ENCODE measurements at regions not wholly inside any gene's neighbourhood (a gene's known extent, or its start where the extent isn't known, plus 50 kb on each side); places are given as distances from the start of the nearest gene placed in this dataset.

DNA sequence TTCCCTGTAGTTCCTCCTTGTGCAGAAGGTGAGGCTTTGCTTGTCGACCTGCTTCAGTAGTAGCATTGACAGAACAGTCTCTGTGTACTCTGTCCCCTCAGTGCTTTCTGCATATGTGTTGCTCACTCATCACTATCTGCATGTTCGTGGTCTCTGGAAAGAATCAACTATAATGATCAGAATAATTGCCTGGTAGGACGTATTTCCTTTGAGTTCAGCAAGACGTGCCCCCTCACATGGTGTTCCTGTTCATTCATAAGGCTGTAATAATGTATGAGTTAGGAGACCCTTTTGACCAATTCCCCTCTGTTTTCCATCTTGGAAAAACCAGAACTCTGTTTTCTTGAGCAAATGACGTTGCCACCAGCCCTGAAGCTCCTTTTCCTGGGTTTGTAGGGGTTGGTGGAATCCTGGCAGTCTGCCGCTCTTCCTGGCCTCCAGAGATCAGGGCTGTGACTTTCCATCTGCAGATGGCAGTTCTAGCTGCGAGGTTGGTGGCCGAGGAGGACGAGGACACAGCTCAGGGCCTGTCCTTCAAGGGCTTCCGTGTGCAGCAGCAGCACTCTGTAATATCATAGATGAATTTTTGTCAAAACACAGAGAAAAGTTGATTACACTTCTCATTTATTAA is 61.9 kb downstream of the EXOSC2 start:
- ATAC-seq (no peak), DNase-seq (no peak)

DNA sequence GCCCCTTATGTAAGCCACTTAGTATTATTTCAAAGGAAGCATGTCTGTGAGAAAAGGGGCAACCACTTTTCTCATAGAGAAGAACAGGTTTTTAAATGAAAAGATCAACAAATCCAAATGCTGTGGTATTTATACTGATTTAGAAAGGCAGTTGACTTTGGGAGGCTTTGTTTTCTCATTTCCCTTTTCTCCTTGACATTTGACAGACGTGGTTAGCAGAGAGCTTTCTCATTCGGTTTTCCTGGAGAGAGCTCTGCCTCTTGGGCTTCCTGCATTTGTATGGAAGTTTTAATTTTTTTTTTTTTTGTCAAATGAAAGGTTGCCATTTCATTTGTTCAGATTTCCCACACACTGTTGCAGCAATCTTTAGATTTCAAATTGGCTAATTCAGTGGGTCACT is 62.5 kb downstream of the EXOSC2 start:
- no peak for ATAC-seq
- DNase-seq, result no peak

- no peak for DNase-seq
- no peak for ATAC-seq
These were observed 63.0 kb downstream of the EXOSC2 start for GRCh38 chr9:130756455-130757152.

DNA sequence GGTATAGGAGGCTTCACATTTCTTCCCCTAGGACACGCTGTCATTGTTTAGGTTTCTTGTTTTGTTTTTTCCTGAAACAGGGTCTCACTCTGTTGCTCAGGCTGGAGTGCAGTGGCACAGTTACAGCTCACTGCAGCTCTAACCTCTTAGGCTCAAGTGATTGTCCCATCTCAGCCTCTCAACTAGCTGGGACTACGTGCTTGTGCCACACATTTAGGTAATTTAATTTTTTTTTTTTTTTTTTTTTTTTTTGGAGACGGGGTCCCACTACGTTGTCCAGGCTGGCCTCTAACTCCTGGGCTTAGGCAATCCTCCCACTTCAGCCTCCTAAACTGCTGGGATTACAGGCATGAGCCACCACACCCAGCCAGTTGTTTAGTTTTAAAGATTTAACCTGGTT is 66.2 kb downstream of the EXOSC2 start:
- ATAC-seq, result no peak

GRCh38 chr9:130763331-130764171 is 70.0 kb downstream of the EXOSC2 start:
- DNase-seq (no peak), ATAC-seq (no peak)

More for the DNA sequence above, 66.2 kb downstream of the EXOSC2 start:
- no peak for DNase-seq

DNA sequence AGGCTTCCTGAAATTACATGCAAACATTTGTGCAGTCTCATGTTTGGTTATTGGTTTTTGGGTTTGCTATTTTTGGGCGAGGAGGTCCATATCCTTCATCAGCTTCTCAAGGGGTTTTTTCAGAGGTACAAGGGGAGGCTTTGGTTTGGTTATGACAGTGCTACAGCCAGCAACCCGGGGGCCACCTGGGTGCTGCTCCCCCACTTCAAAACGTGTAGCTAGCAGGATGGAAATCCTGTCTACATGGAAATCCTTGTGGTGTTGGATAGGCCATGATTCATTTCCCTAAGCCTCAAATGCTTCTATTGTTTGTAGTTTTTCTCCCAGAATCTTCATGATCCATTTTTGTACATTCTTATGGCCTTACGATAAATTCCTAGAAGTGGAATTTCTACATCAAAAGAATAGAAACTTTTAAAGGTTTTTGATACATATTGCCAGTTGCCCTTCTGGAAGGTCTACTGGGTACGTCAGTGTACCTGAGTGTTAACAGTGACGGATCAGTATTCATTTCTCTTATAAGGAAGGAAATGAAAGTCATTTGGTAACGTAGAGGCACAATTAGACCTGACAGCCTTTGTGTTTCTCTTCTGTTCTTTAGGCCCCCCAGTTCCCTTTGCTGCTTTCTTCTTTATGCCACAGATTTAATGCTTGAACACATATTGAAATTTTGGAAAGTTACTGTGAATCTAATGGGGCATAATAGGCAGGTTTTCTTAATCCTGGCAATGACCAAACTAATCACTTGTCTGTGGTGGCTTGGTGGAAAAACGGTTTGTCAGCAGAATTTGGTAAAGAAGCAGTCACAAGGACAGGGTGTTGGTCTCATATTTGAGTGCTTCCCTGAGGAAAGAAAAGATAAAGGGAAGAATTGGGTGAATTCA is 69.7 kb upstream of the ABL1 start:
- DNase-seq (peak; percentile 50), ATAC-seq (peak; percentile 79)

- peak; percentile 44 for ATAC-seq
- peak; percentile 26 for DNase-seq
These were observed 68.8 kb upstream of the ABL1 start for GRCh38 chr9:130766021-130766926.

- ATAC-seq, result no peak
- no peak for DNase-seq
These were observed 68.1 kb upstream of the ABL1 start for GRCh38 chr9:130766927-130767307.

GRCh38 chr9:130768265-130768664 is 66.8 kb upstream of the ABL1 start:
- no peak for DNase-seq
- no peak for ATAC-seq

DNA sequence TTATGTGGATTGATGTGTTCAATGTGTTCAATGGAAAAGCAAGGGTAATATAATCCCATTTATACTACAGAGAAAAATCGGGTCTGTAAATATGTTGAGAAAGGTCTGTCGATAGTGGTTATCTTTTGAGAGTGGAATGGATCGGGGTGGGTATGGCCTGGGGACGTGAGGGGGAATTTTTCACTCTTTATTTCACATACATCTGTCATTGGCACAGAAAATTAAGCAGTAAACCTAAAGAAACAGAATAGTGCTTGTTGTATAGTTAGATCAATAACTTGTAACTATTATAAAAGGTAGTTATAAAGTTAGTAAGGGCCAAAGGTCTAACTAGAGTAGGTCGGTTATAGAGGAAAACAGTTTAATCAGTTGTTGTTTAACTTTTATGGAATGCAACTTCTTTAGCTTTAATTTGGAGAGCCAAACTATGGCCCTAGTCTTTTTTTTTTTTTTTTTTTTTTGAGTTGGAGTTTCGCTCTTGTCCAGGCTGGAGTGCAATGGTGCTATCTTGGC is 66.1 kb upstream of the ABL1 start:
- ATAC-seq, result no peak

GRCh38 chr9:130770093-130770492 is 65.0 kb upstream of the ABL1 start:
- DNase-seq (no peak), ATAC-seq (no peak)

More for the DNA sequence above, 66.1 kb upstream of the ABL1 start:
- no peak for DNase-seq

- DNase-seq, result no peak
These were observed 64.2 kb upstream of the ABL1 start for GRCh38 chr9:130770679-130771442.

DNA sequence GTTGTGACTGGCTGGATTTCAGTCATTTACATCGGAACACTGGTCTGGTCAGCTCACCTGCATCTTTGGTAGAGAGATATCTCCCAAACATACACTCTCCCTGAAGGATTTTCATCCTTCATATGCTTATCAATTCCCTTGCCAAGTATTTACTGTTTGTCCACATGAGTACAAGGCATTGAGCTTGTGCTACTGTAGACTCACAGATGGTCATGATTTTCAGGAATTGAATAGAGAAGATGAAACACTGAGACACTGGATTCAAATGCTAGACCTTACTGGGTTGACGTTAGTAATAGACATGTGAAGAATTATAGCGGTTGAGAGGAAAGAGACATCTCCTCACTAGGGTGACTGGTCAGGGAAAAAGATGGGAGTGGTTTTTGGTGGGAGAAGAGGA is 62.9 kb upstream of the ABL1 start:
- no peak for ATAC-seq
- DNase-seq, result no peak

More at GRCh38 chr9:130770679-130771442, 64.2 kb upstream of the ABL1 start:
- ATAC-seq, result peak; percentile 71

DNA sequence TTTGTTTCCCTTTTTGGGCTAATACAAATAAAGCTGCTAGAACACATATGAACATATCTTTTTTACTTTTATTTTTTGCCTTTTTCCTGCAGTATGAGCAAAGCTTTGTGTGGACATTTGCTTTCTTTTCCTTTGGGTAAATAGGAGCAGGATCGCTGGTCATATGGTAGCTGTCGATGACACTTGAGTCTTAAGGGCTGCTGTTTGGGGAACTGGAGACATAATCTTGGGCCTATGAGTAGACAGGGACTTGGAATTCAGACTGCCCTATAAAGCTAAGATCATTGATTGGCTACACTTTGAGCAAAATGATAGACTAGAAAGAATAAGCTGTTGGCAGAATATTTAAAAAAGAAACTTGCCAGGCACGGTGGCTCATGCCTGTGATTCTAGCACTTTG is 60.9 kb upstream of the ABL1 start:
- no peak for DNase-seq
- no peak for ATAC-seq

DNA sequence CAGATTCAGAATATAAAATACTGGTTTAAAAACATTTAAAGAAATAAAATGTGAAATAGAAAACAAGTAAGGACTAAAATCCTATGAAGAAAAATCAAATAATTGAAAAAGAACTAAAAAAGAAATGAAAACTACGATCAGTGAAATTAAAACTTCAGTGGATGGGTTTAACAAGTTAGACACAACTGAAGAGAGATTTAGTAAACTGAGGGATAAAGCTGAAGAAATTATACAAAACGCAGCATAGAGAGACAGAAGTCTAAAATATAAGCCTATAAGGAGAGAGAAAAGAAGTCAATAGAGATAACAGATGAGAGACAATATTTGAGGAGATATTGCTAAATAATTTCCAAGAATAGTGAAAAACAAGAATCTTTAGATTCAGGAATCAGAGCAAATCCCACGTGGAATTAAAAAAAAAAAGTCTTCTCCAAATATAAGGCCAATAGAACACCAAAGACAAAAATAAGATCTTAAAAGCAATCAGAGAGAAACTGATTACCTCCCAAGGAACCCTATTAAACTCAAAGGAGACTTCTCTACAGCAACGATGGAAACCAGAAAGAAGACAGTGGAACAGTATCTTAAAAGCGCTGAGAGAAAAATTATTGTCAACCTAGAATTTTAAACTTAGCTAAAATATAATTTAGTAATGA is 59.6 kb upstream of the ABL1 start:
- ATAC-seq (no peak), DNase-seq (no peak)

DNA sequence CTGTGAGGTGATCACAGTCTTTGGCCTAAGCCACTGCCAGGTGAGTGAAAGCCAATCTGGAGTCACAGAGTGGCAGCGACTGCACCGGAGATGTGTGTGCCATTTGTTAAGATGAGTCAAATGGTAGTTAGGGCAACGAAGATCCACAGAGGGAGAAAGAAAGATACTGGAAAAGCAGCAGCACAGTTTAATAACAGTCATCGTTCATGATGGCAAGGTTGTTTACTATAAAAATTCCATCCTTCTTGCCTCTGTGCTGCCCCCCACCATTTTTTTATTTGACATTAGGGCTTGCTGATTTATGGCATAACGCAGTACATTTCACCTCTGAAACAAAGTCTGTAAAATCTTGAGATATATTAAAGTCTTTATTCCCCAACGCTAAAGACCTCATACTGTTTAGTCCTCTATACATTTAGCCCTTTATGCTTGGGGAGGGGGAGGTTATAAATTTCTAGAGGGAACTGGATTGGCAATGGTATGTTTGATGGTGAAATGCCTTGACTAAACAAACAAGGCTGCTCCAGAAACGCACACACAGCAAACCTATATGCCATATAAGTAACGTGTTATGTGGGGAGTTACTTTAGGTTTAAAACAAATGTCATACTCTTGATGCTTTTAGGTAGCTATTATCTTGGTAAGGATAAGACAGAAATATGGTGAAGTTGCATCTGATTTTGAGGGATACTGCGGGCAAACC is 55.8 kb upstream of the ABL1 start:
- ATAC-seq, result no peak

DNA sequence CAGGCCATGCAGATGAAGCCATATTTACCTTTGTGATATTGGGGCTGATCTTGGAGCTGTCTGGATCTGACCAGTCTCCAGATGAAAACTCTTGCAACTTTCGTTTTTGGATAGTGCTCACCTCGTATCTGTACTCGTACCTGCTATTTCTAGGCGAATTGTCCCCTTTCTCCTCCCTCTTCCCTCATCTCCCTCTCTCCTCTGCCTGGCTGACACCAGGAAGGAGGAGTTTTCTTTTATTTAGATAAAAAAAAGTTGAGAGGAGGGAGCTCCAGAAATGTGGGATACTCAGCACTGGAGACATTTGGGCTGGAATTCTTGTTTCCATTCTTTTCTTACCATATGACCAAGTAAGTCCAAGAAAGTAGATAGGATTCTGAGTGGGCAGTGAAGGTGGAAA is 54.6 kb upstream of the ABL1 start:
- DNase-seq (no peak), ATAC-seq (no peak)

More for the DNA sequence above, 55.8 kb upstream of the ABL1 start:
- DNase-seq, result no peak

- DNase-seq, result no peak
- ATAC-seq, result no peak
These were observed 54.1 kb upstream of the ABL1 start for GRCh38 chr9:130780865-130781504.

All from stimulated activated naive CD8-positive, alpha-beta T cell treated with anti-CD3 and anti-CD28 coated beads, Interleukin-15, Interleukin-2, amounts not matched to agents 100 U/mL and 50 U/mL, for 24 hours (primary cell).